Activated CD4-positive, alpha-beta T cell treated with anti-CD3 and anti-CD28 coated beads for 36 hours (primary cell): ENCODE measurements at regions not wholly inside any gene's neighbourhood (a gene's known extent, or its start where the extent isn't known, plus 50 kb on each side); places are given as distances from the start of the nearest gene placed in this dataset.
"Not testable (repeated sequence)": the region's sequence is repeated elsewhere in the genome, so short reads cannot be mapped to it uniquely, and the experiment has no call there.

Experiments
- ATAC-seq: fragments of 200-7000 bp; cut with Tn5 transposase; one replicate; pipeline ENCODE4 v1.10.0; 2021; ENCODE audit warnings: mild to moderate bottlenecking, moderate library complexity
- CTCF ChIA-PET: fragments of 350-600 bp; sonication (Branson Sonifier 250); formaldehyde crosslinking; loops from one replicate; lab custom pipeline; 2021; ENCODE audit warnings: antibody characterized with exemption; lab: Charles Lee
- POLR2A ChIA-PET: fragments of 350-600 bp; sonication (Branson Sonifier 250); formaldehyde crosslinking; loops from one replicate; lab custom pipeline; 2021; ENCODE audit warnings: antibody characterized with exemption, inconsistent platforms; lab: Charles Lee
- DNase-seq: peaks from one replicate; pipeline ENCODE4 v3.0.0-alpha.2; 2020
- H3K27ac Mint-ChIP-seq: one replicate; pipeline ENCODE4 v1.8.0; 2021; ENCODE audit warnings: mixed read lengths
- H3K27me3 Mint-ChIP-seq: one replicate; pipeline ENCODE4 v1.8.0; 2021; ENCODE audit warnings: mixed read lengths
- H3K36me3 Mint-ChIP-seq: one replicate; pipeline ENCODE4 v1.8.0; 2021; ENCODE audit warnings: low read depth, mixed read lengths
- H3K4me1 Mint-ChIP-seq: one replicate; pipeline ENCODE4 v1.8.0; 2021; ENCODE audit warnings: mixed read lengths
- H3K4me3 Mint-ChIP-seq: one replicate; pipeline ENCODE4 v1.8.0; 2021; ENCODE audit warnings: mild to moderate bottlenecking, moderate library complexity, mixed read lengths
- H3K9me3 Mint-ChIP-seq: one replicate; pipeline ENCODE4 v1.8.0; 2021; ENCODE audit warnings: low read depth, mixed read lengths
- intact Hi-C, 2 experiments: fragments of 100-400 bp; cut with DNase I in 1 of 2; cut with micrococcal nuclease in 1 of 2; formaldehyde crosslinking; loops; one replicate each; pipeline versions ENCODE4 v1.14.2 to v1.15.1; 2022 to 2024; cut with DNase I, micrococcal nuclease

DNA sequence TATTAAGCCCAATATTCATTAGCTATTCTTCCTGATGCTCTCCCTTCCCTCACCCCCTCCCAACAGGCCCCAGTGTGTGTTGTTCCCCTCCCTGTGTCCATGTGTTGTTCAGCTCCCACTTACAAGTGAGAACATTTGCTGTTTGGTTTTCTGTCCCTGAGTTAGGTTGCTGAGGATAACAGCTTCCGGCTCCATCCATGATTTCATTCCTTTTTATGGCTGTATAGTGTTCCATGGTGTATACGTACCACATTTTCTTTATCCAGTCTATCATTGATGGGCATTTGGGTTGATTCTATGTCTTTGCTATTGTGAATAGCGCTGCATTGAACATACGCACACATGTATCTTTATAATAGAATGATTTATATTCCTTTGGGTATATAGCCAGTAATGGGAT is 107.7 kb upstream of the MTHFD1L start:
- H3K4me3 Mint-ChIP-seq, intact Hi-C loops, H3K9me3 Mint-ChIP-seq, H3K27ac Mint-ChIP-seq, H3K27me3 Mint-ChIP-seq, DNase-seq, POLR2A ChIA-PET, H3K4me1 Mint-ChIP-seq, H3K36me3 Mint-ChIP-seq, CTCF ChIA-PET, ATAC-seq: not testable (repeated sequence)

- ChIA-PET POLR2A (no interaction called here), CTCF (no interaction called here)
- DNase-seq (no peak), ATAC-seq (no peak)
- Mint-ChIP-seq H3K36me3 (no peaks in the 10 kb centered on the region), H3K4me3 (no peak overlapping the region), H3K27me3 (peaks cover 1% of the 10 kb centered on the region), H3K27ac (no peak overlapping the region), H3K4me1 (no peaks in the 10 kb centered on the region), H3K9me3 (no peaks in the 10 kb centered on the region)
- intact Hi-C loops, result no loop called here
Observed at GRCh38 chr6:150759483-150759882, 106.0 kb upstream of the MTHFD1L start.

GRCh38 chr6:150761771-150762170 is 103.7 kb upstream of the MTHFD1L start:
- intact Hi-C loops, result no loop called here
- Mint-ChIP-seq H3K27ac (no peak overlapping the region), H3K36me3 (no peaks in the 10 kb centered on the region), H3K9me3 (no peaks in the 10 kb centered on the region), H3K4me1 (no peaks in the 10 kb centered on the region), H3K27me3 (peaks cover 4% of the 10 kb centered on the region), H3K4me3 (no peak overlapping the region)
- ATAC-seq, result no peak
- ChIA-PET POLR2A (no interaction called here), CTCF (no interaction called here)
- no peak for DNase-seq

- intact Hi-C loops, result no loop called here
- ChIA-PET POLR2A (interaction anchor here (0.6 kb wide), 1 partner anchor 13 kb away, joined by 4 read pairs; no protein-coding TSS in a partner anchor), CTCF (no interaction called here)
- Mint-ChIP-seq H3K27me3 (peaks cover 4% of the 10 kb centered on the region), H3K36me3 (no peaks in the 10 kb centered on the region), H3K27ac (no peak overlapping the region), H3K4me1 (no peaks in the 10 kb centered on the region), H3K4me3 (no peak overlapping the region), H3K9me3 (no peaks in the 10 kb centered on the region)
- ATAC-seq (no peak), DNase-seq (no peak)
Observed at GRCh38 chr6:150764334-150765066, 101.0 kb upstream of the MTHFD1L start.

- no peak for DNase-seq
- peaks cover 4% of the 10 kb centered on the region for H3K27me3 Mint-ChIP-seq
- H3K27ac Mint-ChIP-seq, result no peak overlapping the region
- ChIA-PET POLR2A (no interaction called here), CTCF (no interaction called here)
- intact Hi-C loops, result no loop called here
- no peaks in the 10 kb centered on the region for H3K36me3 Mint-ChIP-seq
- H3K4me1 Mint-ChIP-seq, result peaks cover 2% of the 10 kb centered on the region
- no peak overlapping the region for H3K4me3 Mint-ChIP-seq
- H3K9me3 Mint-ChIP-seq, result no peaks in the 10 kb centered on the region
- no peak for ATAC-seq
Observed at GRCh38 chr6:150765067-150765764, 100.3 kb upstream of the MTHFD1L start.

DNA sequence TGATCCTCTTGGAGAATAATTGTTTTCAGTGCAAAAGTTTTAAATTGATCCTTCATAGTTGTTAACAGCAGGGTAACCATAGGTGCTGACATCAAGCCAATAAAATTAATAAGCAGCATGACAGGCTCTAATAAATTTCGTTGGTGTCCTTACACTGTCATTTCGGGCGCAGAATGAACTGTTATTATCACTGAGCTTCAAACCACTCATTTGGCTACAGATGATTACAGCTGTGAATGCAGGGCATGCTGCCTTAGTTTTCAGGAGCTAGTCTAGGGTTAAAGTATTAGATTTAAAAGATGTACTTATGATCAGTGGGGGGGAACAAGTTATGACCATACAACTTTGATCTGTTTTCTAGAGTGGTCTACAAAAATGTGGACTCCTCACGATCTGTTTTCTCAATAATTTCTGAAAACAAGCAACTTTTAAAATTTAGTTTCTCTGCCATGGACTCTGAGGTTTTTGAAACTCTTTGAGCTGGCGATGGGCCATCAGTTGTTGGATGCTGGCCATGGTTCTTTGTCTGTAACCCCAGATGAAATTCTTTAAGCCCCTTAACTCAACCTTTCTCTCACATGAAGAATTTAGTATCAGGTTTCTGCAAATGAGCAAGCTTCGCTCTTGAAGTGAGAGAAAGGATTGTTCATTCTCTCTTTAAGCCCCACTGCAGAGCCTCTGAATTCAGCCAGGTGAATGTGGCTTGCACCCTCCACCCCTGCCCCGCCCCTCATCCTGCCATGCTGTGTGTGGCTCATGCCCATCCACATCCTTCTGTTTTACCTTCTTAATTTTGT is 99.1 kb upstream of the MTHFD1L start:
- ChIA-PET POLR2A (no interaction called here), CTCF (interaction anchor here (1.1 to 1.6 kb wide), 3 partner anchors 20 to 49 kb away, joined by 3 read pairs; no protein-coding TSS in a partner anchor)
- peaks cover 2% of the 10 kb centered on the region for H3K4me1 Mint-ChIP-seq
- H3K9me3 Mint-ChIP-seq, result no peaks in the 10 kb centered on the region
- DNase-seq (no peak), ATAC-seq (no peak)
- no peaks in the 10 kb centered on the region for H3K36me3 Mint-ChIP-seq
- intact Hi-C loops, result no loop called here
- no peak overlapping the region for H3K4me3 Mint-ChIP-seq
- peaks cover 4% of the 10 kb centered on the region for H3K27me3 Mint-ChIP-seq
- no peak overlapping the region for H3K27ac Mint-ChIP-seq

GRCh38 chr6:150767161-150767560 is 98.3 kb upstream of the MTHFD1L start:
- ChIA-PET CTCF (interaction anchor here (0.6 to 1.6 kb wide), 4 partner anchors 20 to 48 kb away, joined by 3 read pairs; no protein-coding TSS in a partner anchor), POLR2A (no interaction called here)
- H3K4me3 Mint-ChIP-seq, result no peak overlapping the region
- H3K36me3 Mint-ChIP-seq, result no peaks in the 10 kb centered on the region
- intact Hi-C loops, result no loop called here
- DNase-seq (no peak), ATAC-seq (no peak)
- H3K27ac Mint-ChIP-seq, result no peak overlapping the region
- H3K27me3 Mint-ChIP-seq, result peaks cover 4% of the 10 kb centered on the region
- peaks cover 2% of the 10 kb centered on the region for H3K4me1 Mint-ChIP-seq
- H3K9me3 Mint-ChIP-seq, result no peaks in the 10 kb centered on the region

DNA sequence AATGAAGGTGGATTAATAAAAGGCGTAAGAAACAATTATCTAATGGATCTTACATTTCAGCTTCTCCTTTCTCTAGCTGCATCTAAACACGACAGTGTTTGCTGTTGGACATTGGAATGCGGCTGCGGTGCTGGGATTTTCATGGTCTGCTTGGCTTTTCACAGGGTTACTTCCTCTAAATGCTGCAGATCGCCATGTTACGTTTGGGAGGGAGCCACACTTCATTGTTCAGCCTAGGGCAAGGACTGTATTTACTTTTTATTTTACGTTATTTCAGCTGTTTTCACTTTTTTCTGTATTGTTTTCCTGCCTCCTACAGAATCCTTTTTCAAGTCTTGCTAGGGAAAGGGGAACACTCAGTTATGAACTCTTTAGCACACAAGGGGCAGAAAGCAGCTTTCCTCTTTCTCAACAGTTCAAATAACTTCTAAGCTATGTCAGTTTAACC is 97.9 kb upstream of the MTHFD1L start:
- ATAC-seq (no peak), DNase-seq (no peak)
- ChIA-PET POLR2A (no interaction called here), CTCF (interaction anchor here (0.6 to 1.6 kb wide), 2 partner anchors 33 to 48 kb away, joined by 3 read pairs; no protein-coding TSS in a partner anchor)
- H3K9me3 Mint-ChIP-seq, result no peaks in the 10 kb centered on the region
- H3K27me3 Mint-ChIP-seq, result peaks cover 4% of the 10 kb centered on the region
- H3K4me1 Mint-ChIP-seq, result peaks cover 2% of the 10 kb centered on the region
- intact Hi-C loops, result no loop called here
- no peak overlapping the region for H3K4me3 Mint-ChIP-seq
- H3K36me3 Mint-ChIP-seq, result no peaks in the 10 kb centered on the region
- no peak overlapping the region for H3K27ac Mint-ChIP-seq

GRCh38 chr6:150770637-150771036 is 94.9 kb upstream of the MTHFD1L start:
- no peaks in the 10 kb centered on the region for H3K27me3 Mint-ChIP-seq
- H3K4me1 Mint-ChIP-seq, result peaks cover 9% of the 10 kb centered on the region
- H3K36me3 Mint-ChIP-seq, result peaks cover 5% of the 10 kb centered on the region
- H3K27ac Mint-ChIP-seq, result no peak overlapping the region
- no peaks in the 10 kb centered on the region for H3K9me3 Mint-ChIP-seq
- no peak for ATAC-seq
- ChIA-PET POLR2A (no interaction called here), CTCF (no interaction called here)
- no peak for DNase-seq
- no peak overlapping the region for H3K4me3 Mint-ChIP-seq
- intact Hi-C loops, result no loop called here

GRCh38 chr6:150773969-150774368 is 91.5 kb upstream of the MTHFD1L start:
- H3K27ac Mint-ChIP-seq, result no peak overlapping the region
- no peak for DNase-seq
- peaks cover 10% of the 10 kb centered on the region for H3K4me1 Mint-ChIP-seq
- ChIA-PET CTCF (interaction anchor here (1.3 kb wide), 1 partner anchor 12 kb away, joined by 3 read pairs; no protein-coding TSS in a partner anchor), POLR2A (no interaction called here)
- no peaks in the 10 kb centered on the region for H3K27me3 Mint-ChIP-seq
- H3K4me3 Mint-ChIP-seq, result no peak overlapping the region
- ATAC-seq, result no peak
- H3K36me3 Mint-ChIP-seq, result peaks cover 8% of the 10 kb centered on the region
- intact Hi-C loops, result no loop called here
- no peaks in the 10 kb centered on the region for H3K9me3 Mint-ChIP-seq

DNA sequence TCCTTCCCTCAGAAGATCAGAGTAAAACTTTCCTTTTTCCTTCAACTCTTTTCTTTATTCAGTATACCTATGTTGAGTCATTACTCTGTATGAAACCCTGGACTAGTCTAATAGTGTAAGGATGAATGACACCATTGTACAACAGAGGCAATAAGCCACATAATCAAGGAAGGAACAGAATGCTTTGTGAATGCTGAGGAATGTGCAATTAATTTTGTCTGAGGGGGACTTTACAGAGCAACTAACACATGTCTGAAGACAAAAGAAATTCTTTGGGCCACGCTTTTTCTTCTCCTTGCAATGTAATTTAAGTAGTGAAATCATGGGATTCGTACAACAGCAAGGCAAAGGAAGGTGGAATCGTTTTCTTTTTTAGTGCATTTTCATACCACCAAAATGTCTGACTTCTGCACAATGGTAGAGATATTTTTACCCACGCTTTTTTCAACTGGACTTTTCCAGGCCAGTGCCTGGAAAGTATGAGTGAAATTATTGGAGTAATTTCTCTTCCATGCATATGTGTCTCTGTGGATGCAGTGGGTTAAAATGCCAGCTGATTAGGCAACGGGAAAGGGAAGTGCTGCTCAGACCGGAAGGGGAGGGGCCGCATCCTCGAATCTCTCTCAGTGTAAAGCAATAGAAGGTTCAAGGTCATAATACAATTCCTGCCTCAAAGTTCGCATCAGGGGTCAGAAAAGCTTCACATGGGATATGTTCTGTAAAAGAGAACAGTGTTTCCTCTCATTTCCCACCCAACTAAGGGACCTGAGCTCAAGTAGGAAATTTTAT is 89.9 kb upstream of the MTHFD1L start:
- no peak for DNase-seq
- CTCF ChIA-PET, result interaction anchor here (0.8 kb wide), 1 partner anchor 38 kb away, joined by 4 read pairs; no protein-coding TSS in a partner anchor
- Mint-ChIP-seq H3K27me3 (no peaks in the 10 kb centered on the region), H3K27ac (no peak overlapping the region), H3K4me3 (no peak overlapping the region), H3K36me3 (peaks cover 8% of the 10 kb centered on the region), H3K9me3 (no peaks in the 10 kb centered on the region), H3K4me1 (peaks cover 9% of the 10 kb centered on the region)
- no peak for ATAC-seq
- POLR2A ChIA-PET, result no interaction called here
- intact Hi-C loops, result no loop called here
